DOHH2 (cell line): ENCODE measurements at regions not wholly inside any gene's neighbourhood (a gene's known extent, or its start where the extent isn't known, plus 50 kb on each side); places are given as distances from the start of the nearest gene placed in this dataset.

Experiments
- H3F3A ChIP-seq: fragments of 200-600 bp; sonication (generic), shearing (Covaris generic); 2 replicates; pipeline ENCODE4 v1.6.0; 2016; ENCODE audit warnings: antibody characterized with exemption, mild to moderate bottlenecking; ENCODE audit not compliant: control insufficient read depth, insufficient read depth
- H3K27ac ChIP-seq: fragments of 200-600 bp; sonication (generic); 2 replicates; pipeline ENCODE4 v1.5.1; 2014; ENCODE audit warnings: low read depth, mild to moderate bottlenecking, low read length, moderate library complexity
- H3K27me3 ChIP-seq: fragments of 200-600 bp; sonication (generic); 2 replicates; pipeline ENCODE4 v1.6.1; 2014; ENCODE audit warnings: mild to moderate bottlenecking, low read length, mixed read lengths; ENCODE audit not compliant: control insufficient read depth
- H3K36me3 ChIP-seq: fragments of 200-600 bp; sonication (generic); 2 replicates; pipeline ENCODE4 v1.6.1; 2014; ENCODE audit warnings: mild to moderate bottlenecking, low read length, moderate library complexity, mixed read lengths; ENCODE audit not compliant: control insufficient read depth
- H3K4me1 ChIP-seq: fragments of 200-600 bp; sonication (generic); 2 replicates; pipeline ENCODE4 v1.6.1; 2014; ENCODE audit warnings: mild to moderate bottlenecking, low read length, mixed read lengths; ENCODE audit not compliant: control insufficient read depth
- H3K4me2 ChIP-seq: fragments of 200-600 bp; sonication (generic); 2 replicates; pipeline ENCODE4 v1.6.0; 2014; ENCODE audit warnings: mild to moderate bottlenecking, low read length, moderate library complexity
- H3K4me3 ChIP-seq: fragments of 200-600 bp; sonication (generic); 2 replicates; pipeline ENCODE4 v1.5.1; 2014; ENCODE audit warnings: mild to moderate bottlenecking, low read length, mixed read lengths
- H3K79me2 ChIP-seq: fragments of 200-600 bp; sonication (generic); 2 replicates; pipeline ENCODE4 v1.6.1; 2014; ENCODE audit warnings: mild to moderate bottlenecking, low read length, mixed read lengths; ENCODE audit not compliant: control insufficient read depth
- H3K9me2 ChIP-seq: fragments of 200-600 bp; sonication (generic); replicated peaks from 2 replicates; pipeline ENCODE4 v1.6.1; 2014; ENCODE audit warnings: mild to moderate bottlenecking, low read length, mixed read lengths; ENCODE audit not compliant: control insufficient read depth
- H3K9me3 ChIP-seq: fragments of 200-600 bp; sonication (generic); 2 replicates; pipeline ENCODE4 v1.6.1; 2014; ENCODE audit warnings: antibody characterized with exemption, low read length, mixed read lengths; ENCODE audit not compliant: control insufficient read depth, insufficient read depth
- H4K20me1 ChIP-seq: fragments of 200-600 bp; sonication (generic); 2 replicates; pipeline ENCODE4 v1.6.0; 2014; ENCODE audit warnings: low read depth, mild to moderate bottlenecking, antibody characterized with exemption, low read length, moderate library complexity; ENCODE audit not compliant: control insufficient read depth, insufficient read depth
- CTCF ChIP-seq: fragments of 200-600 bp; sonication (generic); IDR thresholded peaks from one replicate; pipeline ENCODE4 v1.5.1; 2014; ENCODE audit warnings: antibody characterized with exemption, mild to moderate bottlenecking, low read depth, low read length; ENCODE audit not compliant: poor library complexity, severe bottlenecking
- EZH2phosphoT487 ChIP-seq: fragments of 200-600 bp; sonication (generic); IDR thresholded peaks from 2 replicates; pipeline ENCODE4 v1.6.1; 2017; ENCODE audit warnings: borderline replicate concordance, mild to moderate bottlenecking, antibody characterized with exemption, low read length, moderate library complexity, mixed read lengths

GRCh38 chr4:38526412-38526811 lies 137.6 kb upstream of the KLF3 start:
- no peaks in the 10 kb centered on the region for H4K20me1 ChIP-seq
- H3K79me2 ChIP-seq: no peaks in the 10 kb centered on the region
- no peaks in the 10 kb centered on the region; the same call in 1 of the 2 replicates for H3K9me2 ChIP-seq
- no peak overlapping the region for H3K27ac ChIP-seq
- H3K4me3 ChIP-seq: no peak overlapping the region
- no peaks in the 10 kb centered on the region for H3F3A ChIP-seq
- peaks cover 16% of the 10 kb centered on the region for H3K4me1 ChIP-seq
- TF ChIP-seq EZH2phosphoT487: no peak
- TF ChIP-seq CTCF: no peak
- peaks cover 24% of the 10 kb centered on the region for H3K27me3 ChIP-seq
- no peaks in the 10 kb centered on the region; the same call in 1 of the 2 replicates for H3K9me3 ChIP-seq
- no peak overlapping the region for H3K4me2 ChIP-seq
- H3K36me3 ChIP-seq: no peaks in the 10 kb centered on the region

- H3K36me3 ChIP-seq: no peaks in the 10 kb centered on the region
- no peaks in the 10 kb centered on the region; the same call in 1 of the 2 replicates for H3K9me3 ChIP-seq
- no peaks in the 10 kb centered on the region for H3K79me2 ChIP-seq
- no peaks in the 10 kb centered on the region for H4K20me1 ChIP-seq
- peaks cover 10% of the 10 kb centered on the region for H3K4me1 ChIP-seq
- TF ChIP-seq EZH2phosphoT487 (no peak), CTCF (no peak)
- H3K4me2 ChIP-seq: peak overlapping the region; percentile 10; the same call in 1 of the 2 replicates
- no peaks in the 10 kb centered on the region for H3F3A ChIP-seq
- H3K27ac ChIP-seq: no peak overlapping the region
- peaks cover 8% of the 10 kb centered on the region; the same call in 1 of the 2 replicates for H3K27me3 ChIP-seq
- no peak overlapping the region for H3K4me3 ChIP-seq
- H3K9me2 ChIP-seq: no peaks in the 10 kb centered on the region
Observed at GRCh38 chr4:38529189-38530115, 134.5 kb upstream of the KLF3 start.

- Histone ChIP-seq H3K4me3 (no peak overlapping the region), H3K4me1 (peaks cover 10% of the 10 kb centered on the region), H3K9me3 (no peaks in the 10 kb centered on the region; the same call in 1 of the 2 replicates), H4K20me1 (no peaks in the 10 kb centered on the region), H3K4me2 (no peak overlapping the region), H3F3A (no peaks in the 10 kb centered on the region), H3K36me3 (no peaks in the 10 kb centered on the region), H3K79me2 (no peaks in the 10 kb centered on the region), H3K27ac (no peak overlapping the region), H3K9me2 (no peaks in the 10 kb centered on the region), H3K27me3 (no peaks in the 10 kb centered on the region)
- no peak for TF ChIP-seq CTCF
Observed at GRCh38 chr4:38530486-38530885, 133.5 kb upstream of the KLF3 start.
